PC-9 (cell line): ENCODE measurements at regions not wholly inside any gene's neighbourhood (a gene's known extent, or its start where the extent isn't known, plus 50 kb on each side); places are given as distances from the start of the nearest gene placed in this dataset.

Source experiments
- BruUV-seq: library from RNA; stranded (reverse); fragments of 400-500 nt; replicated peaks from 2 replicates; lab custom pipeline; 2021; lab: Mats Ljungman, UMichigan
- CTCF ChIA-PET: fragments of 300-600 bp; sonication (Branson Sonifier 250); formaldehyde crosslinking; loops from one replicate; lab custom pipeline; 2022; ENCODE audit warnings: antibody characterized with exemption; lab: Charles Lee
- POLR2A ChIA-PET: fragments of 300-600 bp; sonication (Branson Sonifier 250); formaldehyde crosslinking; loops from one replicate; lab custom pipeline; 2022; ENCODE audit warnings: antibody characterized with exemption; ENCODE audit not compliant: unreplicated experiment; lab: Charles Lee
- DNase-seq, 2 experiments: peaks; one replicate each; pipeline versions ENCODE4 v3.0.0 to v3.0.0-alpha.2; 2015 to 2022; ENCODE audit warnings: mixed read lengths in 1 of 2
- H2AFZ ChIP-seq: fragments of 200-600 bp; sonication (generic); 2 replicates; pipeline ENCODE4 v1.8.1; 2017; ENCODE audit warnings: antibody characterized with exemption
- H3F3A ChIP-seq: fragments of 200-600 bp; sonication (generic); 2 replicates; pipeline ENCODE4 v1.8.1; 2017; ENCODE audit warnings: antibody characterized with exemption, mild to moderate bottlenecking, low read depth; ENCODE audit not compliant: insufficient read depth
- H3K27ac ChIP-seq: fragments of 200-600 bp; sonication (generic); 2 replicates; pipeline ENCODE4 v1.6.1; 2016; ENCODE audit warnings: mixed run types
- H3K27me3 ChIP-seq: fragments of 200-600 bp; sonication (generic); 2 replicates; pipeline ENCODE4 v1.6.1; 2016; ENCODE audit warnings: low read depth, mixed run types; ENCODE audit not compliant: insufficient read depth
- H3K36me3 ChIP-seq: fragments of 200-600 bp; sonication (generic); 2 replicates; pipeline ENCODE4 v1.6.1; 2016; ENCODE audit warnings: low read depth, mixed run types
- H3K4me1 ChIP-seq: fragments of 200-600 bp; sonication (generic); replicated peaks from 2 replicates; pipeline ENCODE4 v1.6.1; 2016; ENCODE audit warnings: mixed run types; ENCODE audit not compliant: insufficient read depth
- H3K4me2 ChIP-seq: fragments of 200-600 bp; sonication (generic); 2 replicates; pipeline ENCODE4 v1.6.1; 2017; ENCODE audit warnings: mixed run types
- H3K4me3 ChIP-seq: fragments of 200-600 bp; sonication (generic); 2 replicates; pipeline ENCODE4 v1.6.1; 2016; ENCODE audit warnings: mixed run types
- H3K79me2 ChIP-seq: fragments of 200-600 bp; sonication (generic); 2 replicates; pipeline ENCODE4 v1.6.1; 2017; ENCODE audit warnings: low read depth, mixed run types
- H3K9me2 ChIP-seq: fragments of 200-600 bp; sonication (generic); 2 replicates; pipeline ENCODE4 v1.8.1; 2017; ENCODE audit warnings: mild to moderate bottlenecking; ENCODE audit not compliant: insufficient read depth
- H3K9me3 ChIP-seq: fragments of 200-600 bp; sonication (generic); 2 replicates; pipeline ENCODE4 v1.8.1; 2016; ENCODE audit warnings: low read depth; ENCODE audit not compliant: insufficient read depth
- H4K20me1 ChIP-seq: fragments of 200-600 bp; sonication (generic); 2 replicates; pipeline ENCODE4 v1.8.1; 2017; ENCODE audit not compliant: insufficient read depth
- EZH2 ChIP-seq: fragments of 200-600 bp; sonication (generic); IDR thresholded peaks from 2 replicates; pipeline ENCODE4 v1.8.0; 2017; ENCODE audit warnings: antibody characterized with exemption, low read depth
- intact Hi-C: fragments of 100-400 bp; cut with micrococcal nuclease; formaldehyde crosslinking; loops from one replicate; pipeline ENCODE4 v1.10.0; 2022; ENCODE audit not compliant: unreplicated experiment
- TF ChIP-seq, protein P1 (sequence below): fragments of 200-600 bp; sonication (generic); conservative IDR thresholded peaks from 2 replicates; pipeline ENCODE4 v1.6.1; 2017; ENCODE audit warnings: mixed run types, antibody characterized with exemption, mild to moderate bottlenecking, moderate library complexity

DNA sequence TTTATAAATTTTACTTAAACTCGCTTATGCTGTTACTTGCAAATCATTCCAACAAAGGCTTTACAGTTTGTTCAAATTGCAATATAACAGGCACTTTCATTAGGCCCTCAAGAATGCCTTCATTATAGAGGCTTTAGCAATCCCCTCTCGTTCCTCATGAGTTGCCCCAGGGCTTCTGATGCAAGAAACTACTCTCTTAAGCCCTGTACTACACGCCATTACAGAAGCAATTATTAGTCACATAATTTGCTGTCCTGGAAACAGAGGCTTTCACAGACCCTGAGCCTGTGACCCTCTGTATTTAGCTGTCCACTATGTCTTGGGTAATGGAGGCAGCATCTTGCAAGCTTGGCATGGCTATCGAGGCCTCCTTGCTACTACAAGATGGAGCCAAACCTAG is 965.9 kb upstream of the DIAPH2 start:
- Histone ChIP-seq H2AFZ (no peak overlapping the region), H3K4me3 (no peak overlapping the region), H3K27ac (no peak overlapping the region), H3K4me2 (no peak overlapping the region), H3K36me3 (no peaks in the 10 kb centered on the region), H3K4me1 (no peaks in the 10 kb centered on the region), H3K9me2 (no peaks in the 10 kb centered on the region), H3K9me3 (no peaks in the 10 kb centered on the region), H4K20me1 (no peaks in the 10 kb centered on the region), H3K79me2 (no peaks in the 10 kb centered on the region), H3F3A (no peaks in the 10 kb centered on the region), H3K27me3 (no peaks in the 10 kb centered on the region)
- no peak for DNase-seq
- intact Hi-C loops = no loop called here
- no peak for TF ChIP-seq EZH2
- BruUV-seq = no TSS peak
- CTCF ChIA-PET = no interaction called here
- POLR2A ChIA-PET = no interaction called here

GRCh38 chrX:95721011-95721410 is 963.6 kb upstream of the DIAPH2 start:
- no peaks in the 10 kb centered on the region for H3K27me3 ChIP-seq
- no peak overlapping the region for H3K4me2 ChIP-seq
- no peak overlapping the region for H3K27ac ChIP-seq
- no peak for DNase-seq
- H4K20me1 ChIP-seq = no peaks in the 10 kb centered on the region
- no peak overlapping the region for H2AFZ ChIP-seq
- no peaks in the 10 kb centered on the region for H3K9me2 ChIP-seq
- CTCF ChIA-PET = no interaction called here
- TF ChIP-seq EZH2 = no peak
- TF ChIP-seq, protein P1, sequence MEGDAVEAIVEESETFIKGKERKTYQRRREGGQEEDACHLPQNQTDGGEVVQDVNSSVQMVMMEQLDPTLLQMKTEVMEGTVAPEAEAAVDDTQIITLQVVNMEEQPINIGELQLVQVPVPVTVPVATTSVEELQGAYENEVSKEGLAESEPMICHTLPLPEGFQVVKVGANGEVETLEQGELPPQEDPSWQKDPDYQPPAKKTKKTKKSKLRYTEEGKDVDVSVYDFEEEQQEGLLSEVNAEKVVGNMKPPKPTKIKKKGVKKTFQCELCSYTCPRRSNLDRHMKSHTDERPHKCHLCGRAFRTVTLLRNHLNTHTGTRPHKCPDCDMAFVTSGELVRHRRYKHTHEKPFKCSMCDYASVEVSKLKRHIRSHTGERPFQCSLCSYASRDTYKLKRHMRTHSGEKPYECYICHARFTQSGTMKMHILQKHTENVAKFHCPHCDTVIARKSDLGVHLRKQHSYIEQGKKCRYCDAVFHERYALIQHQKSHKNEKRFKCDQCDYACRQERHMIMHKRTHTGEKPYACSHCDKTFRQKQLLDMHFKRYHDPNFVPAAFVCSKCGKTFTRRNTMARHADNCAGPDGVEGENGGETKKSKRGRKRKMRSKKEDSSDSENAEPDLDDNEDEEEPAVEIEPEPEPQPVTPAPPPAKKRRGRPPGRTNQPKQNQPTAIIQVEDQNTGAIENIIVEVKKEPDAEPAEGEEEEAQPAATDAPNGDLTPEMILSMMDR = no peak
- POLR2A ChIA-PET = no interaction called here
- no peaks in the 10 kb centered on the region for H3K36me3 ChIP-seq
- no peaks in the 10 kb centered on the region for H3F3A ChIP-seq
- no peaks in the 10 kb centered on the region for H3K4me1 ChIP-seq
- no peak overlapping the region for H3K4me3 ChIP-seq
- no peaks in the 10 kb centered on the region for H3K79me2 ChIP-seq
- no peaks in the 10 kb centered on the region for H3K9me3 ChIP-seq
- intact Hi-C loops = no loop called here
- no TSS peak for BruUV-seq

GRCh38 chrX:95728446-95728845 is 956.2 kb upstream of the DIAPH2 start:
- no peak overlapping the region for H3K4me2 ChIP-seq
- no peaks in the 10 kb centered on the region for H3K4me1 ChIP-seq
- no peak overlapping the region for H3K4me3 ChIP-seq
- H3K9me2 ChIP-seq = no peaks in the 10 kb centered on the region
- H3K36me3 ChIP-seq = no peaks in the 10 kb centered on the region
- BruUV-seq = no TSS peak
- H3F3A ChIP-seq = no peaks in the 10 kb centered on the region
- no peaks in the 10 kb centered on the region for H3K9me3 ChIP-seq
- no peaks in the 10 kb centered on the region for H3K79me2 ChIP-seq
- ChIA-PET CTCF (no interaction called here), POLR2A (no interaction called here)
- DNase-seq = no peak
- no peak overlapping the region for H2AFZ ChIP-seq
- intact Hi-C loops = no loop called here
- H4K20me1 ChIP-seq = no peaks in the 10 kb centered on the region
- H3K27ac ChIP-seq = no peak overlapping the region
- no peak for TF ChIP-seq EZH2
- TF ChIP-seq, protein P1 = no peak
- H3K27me3 ChIP-seq = no peaks in the 10 kb centered on the region

GRCh38 chrX:95729401-95729800 is 955.2 kb upstream of the DIAPH2 start:
- Histone ChIP-seq H3K4me1 (no peaks in the 10 kb centered on the region), H4K20me1 (no peaks in the 10 kb centered on the region), H3K27ac (no peak overlapping the region), H3F3A (no peaks in the 10 kb centered on the region), H3K4me3 (no peak overlapping the region), H3K79me2 (no peaks in the 10 kb centered on the region), H3K36me3 (no peaks in the 10 kb centered on the region), H3K9me3 (no peaks in the 10 kb centered on the region), H3K27me3 (no peaks in the 10 kb centered on the region), H3K4me2 (no peak overlapping the region), H3K9me2 (no peaks in the 10 kb centered on the region), H2AFZ (no peak overlapping the region)
- DNase-seq = no peak
- ChIA-PET CTCF (no interaction called here), POLR2A (no interaction called here)
- TF ChIP-seq EZH2 = no peak
- TF ChIP-seq, protein P1 = no peak
- no TSS peak for BruUV-seq
- intact Hi-C loops = no loop called here
